IMR-90 (cell line): ENCODE measurements at regions not wholly inside any gene's neighbourhood (a gene's known extent, or its start where the extent isn't known, plus 50 kb on each side); places are given as distances from the start of the nearest gene placed in this dataset.

ENCODE experiments used
- ATAC-seq: fragments of 200-7000 bp; cut with Tn5 transposase; 2 replicates; pipeline ENCODE4 v1.9.1; 2020; ENCODE audit warnings: low read depth, mild to moderate bottlenecking, moderate library complexity
- BruUV-seq: library from RNA; stranded (reverse); fragments of 400-500 nt; replicated peaks from 2 replicates; lab custom pipeline; 2021; lab: Mats Ljungman, UMichigan
- CTCF ChIA-PET: fragments of 300-600 bp; formaldehyde crosslinking; extraction: SDS; loops from one replicate; lab custom pipeline; 2021; ENCODE audit warnings: antibody characterized with exemption; lab: Yijun Ruan, JAX
- POLR2A ChIA-PET: fragments of 300-600 bp; sonication (Branson Sonifier 250); formaldehyde crosslinking; loops from one replicate; lab custom pipeline; 2022; ENCODE audit warnings: antibody characterized with exemption; ENCODE audit not compliant: unreplicated experiment; lab: Charles Lee
- DNase-seq: peaks from one replicate; pipeline ENCODE4 v3.0.0; 2013
- H2AFZ ChIP-seq: replicated peaks from 2 replicates; pipeline ENCODE3; 2013; ENCODE audit warnings: low read length, mild to moderate bottlenecking; ENCODE audit not compliant: poor library complexity
- H2AK5ac ChIP-seq: 2 replicates; pipeline ENCODE4 v1.6.1; 2013; ENCODE audit warnings: low read depth, low read length, inconsistent platforms
- H2AK9ac ChIP-seq: replicated peaks from 2 replicates; pipeline ENCODE3; 2013; ENCODE audit warnings: mild to moderate bottlenecking, low read depth, low read length, moderate library complexity; ENCODE audit not compliant: poor library complexity
- H2BK120ac ChIP-seq: 2 replicates; pipeline ENCODE4 v1.6.1; 2013; ENCODE audit warnings: low read depth, low read length, inconsistent platforms
- H2BK15ac ChIP-seq: 3 replicates; pipeline ENCODE4 v1.6.1; 2013; ENCODE audit warnings: low read depth, low read length, inconsistent platforms
- H2BK20ac ChIP-seq: 2 replicates; pipeline ENCODE4 v1.6.1; 2013; ENCODE audit warnings: low read depth, mild to moderate bottlenecking, inconsistent platforms, low read length, moderate library complexity
- H2BK5ac ChIP-seq: 2 replicates; pipeline ENCODE4 v1.6.1; 2013; ENCODE audit warnings: mild to moderate bottlenecking, low read depth, low read length, inconsistent platforms; ENCODE audit not compliant: poor library complexity, severe bottlenecking
- H3K14ac ChIP-seq: replicated peaks from 2 replicates; pipeline ENCODE4 v1.6.1; 2013; ENCODE audit warnings: low read depth, low read length, inconsistent platforms
- H3K18ac ChIP-seq: 2 replicates; pipeline ENCODE4 v1.6.1; 2013; ENCODE audit warnings: low read depth, low read length, control low read depth
- H3K23ac ChIP-seq: 2 replicates; pipeline ENCODE4 v1.6.1; 2013; ENCODE audit warnings: low read depth, low read length, inconsistent platforms
- H3K27ac ChIP-seq: 2 replicates; pipeline ENCODE4 v1.5.1; 2013; ENCODE audit warnings: mild to moderate bottlenecking, control low read depth, low read length; ENCODE audit not compliant: insufficient read depth
- H3K27me3 ChIP-seq: 2 replicates; pipeline ENCODE4 v1.6.1; 2013; ENCODE audit warnings: low read length; ENCODE audit not compliant: control insufficient read depth, insufficient read depth
- H3K36me3 ChIP-seq: 2 replicates; pipeline ENCODE4 v1.6.1; 2013; ENCODE audit warnings: low read length, mixed read lengths; ENCODE audit not compliant: control insufficient read depth, insufficient read depth
- H3K4ac ChIP-seq: 2 replicates; pipeline ENCODE4 v1.6.1; 2013; ENCODE audit warnings: low read depth, low read length, inconsistent platforms
- H3K4me1 ChIP-seq: 2 replicates; pipeline ENCODE4 v1.6.1; 2013; ENCODE audit warnings: low read length, mixed read lengths; ENCODE audit not compliant: control insufficient read depth, insufficient read depth
- H3K4me2 ChIP-seq: 2 replicates; pipeline ENCODE4 v1.6.1; 2013; ENCODE audit warnings: low read depth, mild to moderate bottlenecking, control low read depth, low read length, moderate library complexity
- H3K4me3 ChIP-seq: 2 replicates; pipeline ENCODE4 v1.5.1; 2013; ENCODE audit warnings: low read depth, mild to moderate bottlenecking, control low read depth, low read length, moderate library complexity; ENCODE audit not compliant: insufficient read depth
- H3K56ac ChIP-seq: 2 replicates; pipeline ENCODE4 v1.6.1; 2013; ENCODE audit warnings: low read length, inconsistent platforms; ENCODE audit not compliant: insufficient read depth; ENCODE audit errors: extremely low read depth
- H3K79me1 ChIP-seq, 2 experiments: 2 replicates each; pipeline ENCODE4 v1.6.1; 2013; ENCODE audit warnings: low read length in 2 of 2, inconsistent platforms in 1 of 2, low read depth in 1 of 2
- H3K9ac ChIP-seq: 2 replicates; pipeline ENCODE4 v1.6.1; 2013; ENCODE audit warnings: low read depth, low read length, control low read depth
- H3K9me1 ChIP-seq: 2 replicates; pipeline ENCODE4 v1.6.1; 2013; ENCODE audit warnings: low read length, inconsistent platforms; ENCODE audit not compliant: insufficient read depth
- H3K9me3 ChIP-seq: 2 replicates; pipeline ENCODE4 v1.6.1; 2013; ENCODE audit warnings: low read length; ENCODE audit not compliant: control insufficient read depth, insufficient read depth
- H4K20me1 ChIP-seq: 2 replicates; pipeline ENCODE4 v1.6.1; 2013; ENCODE audit warnings: low read length, inconsistent platforms; ENCODE audit not compliant: insufficient read depth
- H4K5ac ChIP-seq: 2 replicates; pipeline ENCODE4 v1.6.1; 2013; ENCODE audit warnings: mild to moderate bottlenecking, low read depth, low read length, control low read depth
- H4K8ac ChIP-seq, 2 experiments: 2 replicates each; pipeline ENCODE4 v1.6.1; 2013; ENCODE audit warnings: low read depth in 2 of 2, low read length in 2 of 2, control low read depth in 1 of 2, inconsistent platforms in 1 of 2
- H4K91ac ChIP-seq: 2 replicates; pipeline ENCODE4 v1.6.1; 2013; ENCODE audit warnings: low read depth, low read length, inconsistent platforms; ENCODE audit not compliant: insufficient read depth
- CEBPB ChIP-seq: IDR thresholded peaks from 2 replicates; pipeline ENCODE4 v1.6.1; 2012; ENCODE audit warnings: low read depth, low read length, improper control_type of control experiment
- FOS ChIP-seq: fragments of 150-350 bp; IDR thresholded peaks from 2 replicates; pipeline ENCODE4 v1.6.1; 2016; ENCODE audit warnings: low read depth, low read length
- MAFK ChIP-seq: IDR thresholded peaks from 2 replicates; pipeline ENCODE4 v1.6.1; 2012; ENCODE audit warnings: low read depth, low read length, improper control_type of control experiment
- MAZ ChIP-seq: IDR thresholded peaks from 2 replicates; pipeline ENCODE4 v1.6.1; 2012; ENCODE audit warnings: low read depth, mild to moderate bottlenecking, low read length, improper control_type of control experiment, moderate library complexity, borderline replicate concordance
- MXI1 ChIP-seq: IDR thresholded peaks from 2 replicates; pipeline ENCODE4 v1.6.1; 2012; ENCODE audit warnings: low read depth, mild to moderate bottlenecking, low read length, moderate library complexity, borderline replicate concordance
- NFE2L2 ChIP-seq: fragments of 150-350 bp; IDR thresholded peaks from 2 replicates; pipeline ENCODE4 v1.6.1; 2016; ENCODE audit warnings: low read depth, mild to moderate bottlenecking, low read length
- RAD21 ChIP-seq: IDR thresholded peaks from 2 replicates; pipeline ENCODE4 v1.6.1; 2012; ENCODE audit warnings: low read length, improper control_type of control experiment
- RFX5 ChIP-seq: IDR thresholded peaks from 2 replicates; pipeline ENCODE4 v1.8.0; 2012; ENCODE audit warnings: low read depth, mild to moderate bottlenecking, low read length, moderate library complexity
- WGBS, 2 experiments: methylation state at CpG; one replicate each; pipeline versions ENCODE4 v1.1.5 to v1.1.7; 2013; ENCODE audit warnings: missing lambda C conversion rate in 2 of 2; ENCODE audit not compliant: insufficient read length in 1 of 2; ENCODE audit errors: extremely low coverage in 2 of 2; 5-methylcytosine and 5-hydroxymethylcytosine counted together
- dilution Hi-C: fragments of 300-500 bp; cut with HindIII; formaldehyde crosslinking; loops from one replicate; pipeline ENCODE4 v1.14.3; 2018; ENCODE audit warnings: low sequenced_read_pairs; ENCODE audit not compliant: unreplicated experiment
- in situ Hi-C: fragments of 300-500 bp; cut with MboI; formaldehyde crosslinking; loops from 3 replicates; pipeline ENCODE4 v1.14.3; 2019; ENCODE audit warnings: low sequenced_read_pairs, inconsistent platforms, mixed read lengths
- intact Hi-C: fragments of 100-400 bp; cut with micrococcal nuclease; formaldehyde crosslinking; loops from 2 replicates; pipeline ENCODE4 v1.10.0; 2022
- TF ChIP-seq, protein P1 (sequence below): conservative IDR thresholded peaks from 2 replicates; pipeline ENCODE4 v1.5.1; 2012; ENCODE audit warnings: mild to moderate bottlenecking, low read depth, low read length, improper control_type of control experiment
- TF ChIP-seq, protein P2 (sequence below): fragments of 150-350 bp; IDR thresholded peaks from 2 replicates; pipeline ENCODE4 v1.6.1; 2016; ENCODE audit warnings: low read depth, mild to moderate bottlenecking, low read length, moderate library complexity, borderline replicate concordance

DNA sequence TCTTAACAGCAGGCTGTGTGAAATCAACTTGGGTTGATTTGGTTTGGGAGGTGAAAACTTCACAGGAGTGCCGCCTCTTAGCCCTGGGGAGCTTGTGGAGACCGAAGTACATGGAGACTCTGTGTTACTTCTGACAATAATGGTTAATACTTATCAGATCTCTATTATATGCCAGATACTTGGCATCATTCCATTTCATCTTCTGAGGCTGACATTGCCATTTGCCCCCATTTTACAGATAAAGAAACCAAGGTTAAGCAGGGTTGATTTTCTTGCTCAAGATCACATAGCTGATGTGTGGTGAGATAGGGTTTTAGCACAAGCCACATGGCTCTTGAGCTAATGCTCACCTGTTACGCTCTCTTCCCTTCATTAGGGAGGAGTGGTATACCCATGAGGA lies 150.6 kb upstream of the FAM13C start:
- no peak overlapping the region for H3K18ac ChIP-seq
- ChIA-PET CTCF (no interaction called here), POLR2A (no interaction called here)
- H2AK9ac ChIP-seq: peak overlapping the region; percentile 70
- H3K56ac ChIP-seq: no peak overlapping the region
- H4K91ac ChIP-seq: no peak overlapping the region
- BruUV-seq: no TSS peak
- no peak overlapping the region for H3K14ac ChIP-seq
- dilution Hi-C loops (no loop called here), in situ Hi-C loops (no loop called here), intact Hi-C loops (no loop called here)
- no peak for TF ChIP-seq FOS
- TF ChIP-seq RFX5: no peak
- TF ChIP-seq, protein P1, sequence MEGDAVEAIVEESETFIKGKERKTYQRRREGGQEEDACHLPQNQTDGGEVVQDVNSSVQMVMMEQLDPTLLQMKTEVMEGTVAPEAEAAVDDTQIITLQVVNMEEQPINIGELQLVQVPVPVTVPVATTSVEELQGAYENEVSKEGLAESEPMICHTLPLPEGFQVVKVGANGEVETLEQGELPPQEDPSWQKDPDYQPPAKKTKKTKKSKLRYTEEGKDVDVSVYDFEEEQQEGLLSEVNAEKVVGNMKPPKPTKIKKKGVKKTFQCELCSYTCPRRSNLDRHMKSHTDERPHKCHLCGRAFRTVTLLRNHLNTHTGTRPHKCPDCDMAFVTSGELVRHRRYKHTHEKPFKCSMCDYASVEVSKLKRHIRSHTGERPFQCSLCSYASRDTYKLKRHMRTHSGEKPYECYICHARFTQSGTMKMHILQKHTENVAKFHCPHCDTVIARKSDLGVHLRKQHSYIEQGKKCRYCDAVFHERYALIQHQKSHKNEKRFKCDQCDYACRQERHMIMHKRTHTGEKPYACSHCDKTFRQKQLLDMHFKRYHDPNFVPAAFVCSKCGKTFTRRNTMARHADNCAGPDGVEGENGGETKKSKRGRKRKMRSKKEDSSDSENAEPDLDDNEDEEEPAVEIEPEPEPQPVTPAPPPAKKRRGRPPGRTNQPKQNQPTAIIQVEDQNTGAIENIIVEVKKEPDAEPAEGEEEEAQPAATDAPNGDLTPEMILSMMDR: no peak
- TF ChIP-seq, protein P2, sequence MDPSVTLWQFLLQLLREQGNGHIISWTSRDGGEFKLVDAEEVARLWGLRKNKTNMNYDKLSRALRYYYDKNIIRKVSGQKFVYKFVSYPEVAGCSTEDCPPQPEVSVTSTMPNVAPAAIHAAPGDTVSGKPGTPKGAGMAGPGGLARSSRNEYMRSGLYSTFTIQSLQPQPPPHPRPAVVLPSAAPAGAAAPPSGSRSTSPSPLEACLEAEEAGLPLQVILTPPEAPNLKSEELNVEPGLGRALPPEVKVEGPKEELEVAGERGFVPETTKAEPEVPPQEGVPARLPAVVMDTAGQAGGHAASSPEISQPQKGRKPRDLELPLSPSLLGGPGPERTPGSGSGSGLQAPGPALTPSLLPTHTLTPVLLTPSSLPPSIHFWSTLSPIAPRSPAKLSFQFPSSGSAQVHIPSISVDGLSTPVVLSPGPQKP: no peak
- TF ChIP-seq MXI1: no peak
- TF ChIP-seq MAZ: no peak
- TF ChIP-seq NFE2L2: no peak
- TF ChIP-seq CEBPB: no peak
- no peak for TF ChIP-seq MAFK
- no peak for TF ChIP-seq RAD21
- no peak overlapping the region for H2AFZ ChIP-seq
- H3K36me3 ChIP-seq: no peaks in the 10 kb centered on the region
- no peak overlapping the region for H2BK20ac ChIP-seq
- DNase-seq (no peak), ATAC-seq (no peak)
- H3K27ac ChIP-seq: no peak overlapping the region
- no peak overlapping the region for H3K9ac ChIP-seq
- H3K79me1 ChIP-seq: no peaks in the 10 kb centered on the region
- no CpG with 5 or more reads among the region's 3 CpGs for WGBS, 2 experiments
- H4K5ac ChIP-seq: no peak overlapping the region
- H2BK5ac ChIP-seq: no peak overlapping the region
- H3K23ac ChIP-seq: no peak overlapping the region
- H3K9me1 ChIP-seq: no peaks in the 10 kb centered on the region
- no peaks in the 10 kb centered on the region for H3K9me3 ChIP-seq
- no peak overlapping the region for H3K4me3 ChIP-seq
- no peak overlapping the region for H2BK15ac ChIP-seq
- 0 out of 2 replicates have a peak, but pooled peaks cover 2% of the 10 kb centered on the region for H3K4me1 ChIP-seq
- no peak overlapping the region for H4K8ac ChIP-seq
- H4K20me1 ChIP-seq: no peaks in the 10 kb centered on the region
- H3K27me3 ChIP-seq: no peaks in the 10 kb centered on the region
- no peak overlapping the region for H2AK5ac ChIP-seq
- H3K4ac ChIP-seq: no peak overlapping the region
- no peak overlapping the region for H3K4me2 ChIP-seq
- no peak overlapping the region for H2BK120ac ChIP-seq
